GM18907 (cell line): ENCODE measurements at regions not wholly inside any gene's neighbourhood (a gene's known extent, or its start where the extent isn't known, plus 50 kb on each side); places are given as distances from the start of the nearest gene placed in this dataset.
A peak's percentile ranks its signal among the peaks of the same experiment; 100 is the strongest.
"Not testable (repeated sequence)": the region's sequence is repeated elsewhere in the genome, so short reads cannot be mapped to it uniquely, and the experiment has no call there.

Experiments
- ATAC-seq: cut with Tn5 transposase; IDR thresholded peaks from one replicate; pipeline ENCODE4 v1.9.1; 2021; ENCODE audit warnings: mild to moderate bottlenecking, moderate library complexity; ENCODE audit not compliant: unreplicated experiment

GRCh38 chr6:140649502-140649901 lies 1275.1 kb upstream of the CITED2 start:
- ATAC-seq: not testable (repeated sequence)

DNA sequence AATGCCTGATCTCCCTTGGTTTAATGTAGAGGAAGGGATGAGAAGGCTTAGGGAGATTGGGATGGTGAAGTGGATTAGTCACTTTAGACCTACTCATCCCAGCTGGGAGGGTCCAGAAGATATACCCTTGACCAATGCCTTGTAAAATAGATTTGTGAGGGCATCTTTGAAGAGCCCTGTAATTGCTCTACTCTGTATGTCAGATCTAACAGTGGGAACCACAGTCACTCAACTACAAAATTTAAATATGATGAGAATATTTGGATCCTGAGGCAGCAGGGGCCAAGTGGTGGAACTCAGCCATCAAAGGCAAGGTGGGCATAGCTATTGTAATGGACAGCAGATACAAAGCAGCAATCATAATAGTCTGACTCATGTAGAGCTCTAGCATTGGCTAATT lies 1272.9 kb upstream of the CITED2 start:
- ATAC-seq: not testable (repeated sequence)

- no peak for ATAC-seq
Measured at GRCh38 chr6:140644017-140644416, 1269.6 kb upstream of the CITED2 start.

DNA sequence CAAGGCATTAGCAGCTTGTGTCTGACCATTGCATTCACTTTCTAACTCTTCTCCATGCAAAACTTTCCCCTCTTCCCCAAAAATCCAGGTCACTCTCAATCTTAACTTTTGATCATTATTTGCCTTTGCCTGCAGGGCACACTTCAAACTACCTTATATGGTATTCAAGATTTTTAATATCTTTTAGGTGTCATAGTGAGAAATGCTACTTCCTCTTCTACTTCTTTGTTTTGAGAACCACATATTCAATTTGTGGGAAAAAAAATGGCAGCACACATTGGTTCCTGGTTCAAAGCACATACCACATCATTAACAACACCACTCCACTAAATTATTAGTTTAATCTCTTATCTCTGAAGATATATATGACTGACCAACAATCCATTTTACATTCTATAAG lies 1267.0 kb upstream of the CITED2 start:
- ATAC-seq: peak; percentile 75

DNA sequence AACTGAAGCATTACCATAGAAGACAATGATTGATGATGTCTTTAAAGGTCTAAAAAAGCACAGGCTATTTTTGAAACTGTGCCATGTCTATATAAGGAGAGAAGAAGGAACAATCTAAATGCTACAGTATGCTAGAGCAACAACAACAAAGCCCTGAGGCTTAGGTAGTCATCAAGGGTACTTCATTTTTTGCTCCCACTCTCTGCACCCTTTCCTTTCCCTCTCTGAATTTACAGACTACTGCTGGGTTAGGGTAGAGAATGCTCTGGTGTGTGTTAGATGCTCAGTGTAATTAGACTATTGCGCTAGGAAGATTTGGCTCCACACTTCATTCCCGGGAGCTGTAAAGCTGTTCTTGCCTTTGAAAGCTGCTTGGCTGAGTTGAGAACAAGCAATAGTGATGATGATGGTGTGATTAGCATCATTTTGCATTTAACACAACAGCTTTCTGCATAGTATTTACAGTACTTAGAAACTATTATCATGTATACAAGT lies 1262.5 kb upstream of the CITED2 start:
- peak; percentile 35 for ATAC-seq

GRCh38 chr6:140636271-140636907 lies 1261.9 kb upstream of the CITED2 start:
- peak; percentile 92 for ATAC-seq

DNA sequence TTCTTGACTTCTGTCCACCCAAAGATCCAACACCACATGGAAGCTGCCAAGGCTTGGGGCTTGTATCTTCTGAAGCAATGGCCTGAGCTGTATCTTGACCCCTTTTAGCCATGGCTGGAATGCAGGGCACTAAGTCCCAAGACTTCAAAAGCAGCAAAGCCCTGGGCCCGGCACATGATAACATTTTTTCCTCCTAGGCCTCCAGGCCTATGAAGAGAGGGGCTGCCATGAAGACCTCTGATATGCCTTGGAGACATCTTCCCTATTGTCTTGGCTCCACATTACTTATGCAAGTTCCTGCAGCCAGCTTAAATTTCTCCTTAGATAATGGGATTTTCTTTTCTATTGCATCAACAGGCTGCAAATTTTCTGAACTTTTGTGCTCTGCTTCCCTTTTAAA lies 1252.6 kb upstream of the CITED2 start:
- ATAC-seq: no peak

DNA sequence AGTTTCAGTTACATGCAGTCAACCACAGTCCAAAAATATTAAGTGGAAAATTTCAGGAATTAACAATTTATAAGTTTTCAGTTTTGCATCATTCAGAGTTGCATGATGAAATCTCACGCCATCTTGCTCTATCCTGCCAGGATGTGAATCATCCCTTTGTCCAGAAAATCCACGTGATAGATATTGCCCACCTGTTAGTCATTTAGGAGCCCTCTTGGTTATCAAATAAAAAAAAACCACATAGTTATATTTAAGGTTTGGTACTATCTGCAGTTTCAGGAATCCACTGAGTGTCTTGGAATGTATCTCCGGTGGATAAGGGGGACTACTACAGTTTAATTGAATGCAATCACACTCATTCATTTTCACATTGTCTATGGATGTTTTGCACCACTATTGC lies 1249.0 kb upstream of the CITED2 start:
- ATAC-seq: no peak

DNA sequence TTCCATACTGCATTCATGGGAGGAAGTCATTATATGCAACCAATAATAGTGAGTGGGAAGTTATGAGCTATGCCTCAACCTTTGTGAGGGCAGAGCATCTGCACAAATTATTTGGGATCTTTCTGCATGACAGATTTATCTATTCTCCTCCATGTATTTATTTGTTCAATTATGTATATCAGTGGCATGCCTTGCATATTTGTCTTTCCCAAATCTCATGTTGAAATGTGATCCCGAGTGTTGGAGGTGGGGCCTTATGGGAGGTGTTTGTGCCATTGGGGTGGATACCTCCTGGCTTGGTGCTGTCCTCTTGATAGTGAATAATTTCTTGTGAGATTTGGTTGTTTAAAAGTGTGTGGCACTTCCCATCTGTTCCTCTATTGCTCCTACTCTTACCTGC lies 1246.0 kb upstream of the CITED2 start:
- no peak for ATAC-seq

GRCh38 chr6:140609956-140610355 lies 1235.5 kb upstream of the CITED2 start:
- ATAC-seq: no peak

- no peak for ATAC-seq
Measured at GRCh38 chr6:140609321-140609720, 1234.9 kb upstream of the CITED2 start.

DNA sequence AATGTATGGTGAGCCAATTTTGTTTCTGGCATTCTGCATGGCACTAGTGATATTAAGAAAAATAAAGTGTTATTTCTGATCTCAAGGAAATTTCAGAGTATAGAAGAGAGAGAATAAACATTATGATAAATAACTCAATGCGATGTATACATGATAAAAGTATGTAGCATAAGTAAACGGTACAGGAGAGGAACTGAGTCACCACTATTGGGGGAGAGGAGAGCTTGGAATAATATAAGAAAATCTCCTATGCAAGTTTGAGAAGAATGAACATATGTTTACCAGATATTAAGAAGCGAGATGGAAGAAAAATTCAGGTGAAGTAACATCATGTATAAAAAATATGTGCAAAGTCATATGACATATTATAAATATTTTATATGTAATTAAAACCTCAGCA lies 1230.3 kb upstream of the CITED2 start:
- ATAC-seq: no peak

DNA sequence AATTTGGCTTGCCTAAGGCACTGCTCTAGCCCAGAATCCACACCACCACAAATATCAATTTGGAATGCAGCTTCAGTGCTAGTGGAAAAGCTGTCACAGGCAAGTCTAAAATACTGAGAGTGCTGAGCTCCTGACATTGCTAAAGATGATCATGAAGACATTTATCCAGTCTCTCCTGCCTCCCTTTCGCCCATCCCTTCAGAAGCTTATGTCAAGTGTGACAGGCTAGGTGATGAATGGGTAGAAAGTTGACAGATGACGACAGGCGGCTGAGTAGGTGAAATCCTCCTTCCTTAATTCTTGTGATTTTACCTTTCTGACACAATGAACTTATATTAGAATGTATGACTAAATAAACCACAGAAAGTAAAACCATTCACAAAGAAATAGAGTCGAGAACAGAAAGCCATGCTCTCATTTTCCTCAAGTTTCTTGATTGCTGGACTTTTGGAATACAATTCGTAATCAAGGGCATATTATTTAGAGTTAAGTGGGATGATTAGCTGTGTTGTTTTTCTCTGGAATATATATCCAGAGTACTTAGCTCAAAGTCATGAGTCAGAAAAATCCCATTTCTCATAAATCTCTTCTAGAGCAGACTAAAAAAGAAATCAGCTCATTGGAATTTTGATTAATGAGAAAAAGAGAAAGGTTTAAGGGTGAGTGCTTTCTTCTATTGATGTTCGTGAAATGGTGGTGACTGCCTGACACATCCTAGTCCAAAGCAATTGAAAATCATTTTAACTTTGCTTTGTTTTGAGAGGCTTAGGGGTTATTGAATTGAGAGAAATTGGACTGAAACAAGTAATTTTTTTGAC lies 1228.2 kb upstream of the CITED2 start:
- no peak for ATAC-seq

DNA sequence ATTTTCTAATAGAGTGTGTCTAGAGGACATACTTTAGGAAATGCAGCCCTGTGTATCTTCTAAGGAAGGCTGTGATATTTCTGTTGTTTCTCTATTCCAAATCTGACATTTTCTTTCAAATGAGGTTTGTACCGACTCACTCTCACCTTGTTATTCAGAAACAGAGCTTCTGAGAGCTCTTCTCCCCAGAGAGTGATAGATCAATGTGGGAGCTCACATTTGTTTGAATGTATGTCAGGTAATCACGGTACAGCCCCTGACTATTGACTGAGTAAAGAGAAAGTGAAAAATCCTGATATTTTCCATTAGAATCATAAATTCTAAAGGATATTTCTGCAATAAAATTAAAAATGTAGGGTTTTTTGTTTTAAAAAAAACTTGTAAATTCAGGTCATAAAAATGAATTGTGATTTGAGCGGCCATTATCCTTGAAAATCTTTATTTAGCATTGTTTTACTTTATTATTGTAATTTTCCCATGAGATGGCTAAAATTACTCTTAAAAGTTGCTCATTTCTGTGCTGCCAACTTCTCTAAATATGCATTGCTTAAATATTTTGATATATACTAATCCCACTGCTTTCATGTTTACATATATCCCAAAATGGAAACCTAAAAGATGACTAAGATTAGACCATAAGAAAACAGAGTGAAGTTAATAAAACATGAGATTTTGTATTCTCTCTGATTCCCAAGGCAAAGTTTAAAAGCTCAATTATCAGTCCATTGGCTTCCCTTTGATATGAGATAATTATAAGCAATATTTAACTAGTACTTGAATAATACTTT lies 1226.8 kb upstream of the CITED2 start:
- no peak for ATAC-seq

DNA sequence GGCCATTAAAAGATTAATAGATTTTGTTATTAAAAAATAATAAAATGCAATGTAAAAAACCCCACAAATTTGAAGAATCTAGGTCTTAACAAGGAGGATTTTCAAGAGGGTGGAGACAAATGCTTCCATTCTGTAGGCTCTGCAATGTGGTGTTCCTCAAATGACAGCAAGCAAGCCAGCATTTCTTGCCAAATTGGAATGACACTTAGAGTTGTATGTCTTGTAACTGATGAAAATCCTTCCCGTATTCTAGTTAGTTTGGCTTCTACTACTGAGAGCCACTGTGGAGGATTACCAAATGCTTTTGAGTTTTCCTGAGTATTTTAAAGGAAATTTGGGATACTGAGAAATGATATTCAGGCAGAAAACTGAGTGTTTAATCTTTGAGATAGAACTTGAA lies 1225.5 kb upstream of the CITED2 start:
- ATAC-seq: no peak

GRCh38 chr6:140597181-140597580 lies 1222.7 kb upstream of the CITED2 start:
- ATAC-seq: no peak

DNA sequence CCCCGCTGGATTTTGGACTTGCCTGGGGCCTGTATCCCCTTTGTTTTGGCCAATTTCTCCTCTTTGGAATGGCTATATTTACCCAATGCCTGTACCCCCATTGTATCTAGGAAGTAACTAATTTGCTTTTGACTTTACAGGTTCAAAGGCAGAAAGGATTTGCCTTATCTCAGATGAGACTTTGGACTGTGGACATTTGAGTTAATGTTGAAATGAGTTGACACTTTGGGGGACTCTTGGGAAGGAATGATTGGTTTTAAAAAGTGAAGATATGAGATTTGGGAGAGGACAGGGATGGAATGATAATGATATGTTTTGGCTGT lies 1220.3 kb upstream of the CITED2 start:
- ATAC-seq: no peak

DNA sequence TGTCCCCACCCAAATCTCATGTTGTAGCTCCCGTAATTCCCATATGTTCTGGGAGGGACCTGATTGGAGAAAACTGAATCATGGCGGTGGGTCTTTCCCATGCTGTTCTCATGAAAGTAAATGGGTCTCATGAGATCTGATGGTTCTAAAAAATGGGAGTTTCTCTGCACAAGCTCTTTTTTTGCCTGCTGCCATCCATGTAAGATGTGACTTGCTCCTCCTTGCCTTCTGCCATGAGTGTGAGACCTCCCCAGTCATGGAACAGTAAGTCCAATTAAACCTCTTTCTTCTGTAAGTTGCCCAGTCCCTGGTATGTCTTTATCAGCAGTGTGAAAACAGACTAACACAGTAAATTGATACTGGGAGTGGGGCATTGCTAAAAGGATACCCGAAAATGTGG lies 1218.4 kb upstream of the CITED2 start:
- ATAC-seq: no peak

DNA sequence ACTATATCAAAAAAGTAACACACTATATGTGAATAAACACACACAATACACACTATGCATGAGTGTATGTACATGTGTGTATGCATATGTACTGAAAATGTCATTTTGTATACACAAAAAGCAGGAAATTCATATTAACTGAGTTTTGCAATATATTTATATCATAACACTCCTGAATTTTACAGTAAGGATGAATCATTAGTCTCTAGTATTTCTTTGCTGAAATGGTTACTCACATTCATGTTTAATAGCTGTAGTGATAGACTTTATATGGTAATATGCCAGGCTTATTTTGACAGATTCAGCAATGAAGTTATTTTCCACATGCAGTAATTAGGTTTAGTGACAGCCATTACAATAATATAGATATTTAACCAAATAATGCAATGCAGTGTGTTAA lies 1216.2 kb upstream of the CITED2 start:
- no peak for ATAC-seq

DNA sequence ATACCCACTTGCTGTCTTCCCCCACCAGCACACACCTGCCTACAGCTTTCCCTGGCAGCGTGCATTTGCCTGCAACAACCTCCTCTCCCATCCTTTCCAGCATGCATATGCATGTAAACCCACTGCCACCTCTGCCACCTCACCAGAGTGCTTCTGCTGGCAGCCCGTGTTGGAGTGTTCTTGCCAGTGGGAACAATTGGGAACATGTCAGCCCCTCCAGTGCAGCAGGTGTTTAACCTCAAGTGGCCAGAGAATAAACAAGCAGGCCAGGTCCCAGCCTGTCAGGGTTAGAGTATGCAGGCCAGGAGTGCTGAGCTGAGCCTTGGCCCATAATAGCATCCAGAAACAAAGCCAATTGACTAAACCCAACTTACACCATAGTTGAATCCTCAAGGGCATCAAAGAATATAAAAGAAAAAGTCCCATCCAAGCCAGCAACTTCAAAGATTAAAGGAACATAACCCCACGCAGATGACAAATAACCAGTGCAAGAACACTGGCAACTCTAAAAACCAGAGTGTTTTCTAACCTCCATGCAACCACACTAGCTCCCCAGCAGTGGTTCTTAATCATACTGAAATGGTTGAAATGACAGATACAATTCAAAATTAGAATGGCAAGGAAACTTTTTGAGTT lies 1212.1 kb upstream of the CITED2 start:
- ATAC-seq: peak; percentile 96

DNA sequence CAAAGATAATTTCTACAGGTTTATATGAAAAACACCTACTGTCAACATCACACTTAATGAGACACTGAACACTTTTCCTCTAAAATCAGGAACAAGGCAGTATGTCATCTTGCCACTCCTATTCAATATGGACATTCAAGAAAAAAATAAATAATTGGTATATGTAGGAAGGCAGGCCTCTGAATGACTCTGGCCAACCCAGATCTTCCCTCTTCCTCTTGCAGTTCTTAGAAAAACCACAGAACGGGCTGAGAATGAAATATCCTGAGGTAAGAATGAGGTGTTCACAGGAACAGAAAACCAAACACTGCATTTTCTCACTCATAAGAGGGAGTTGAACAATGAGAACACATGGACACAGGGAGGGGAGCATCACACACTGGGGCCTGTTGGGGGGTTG lies 1207.2 kb upstream of the CITED2 start:
- ATAC-seq: no peak
